Dendritic cell treated with granulocyte-macrophage colony-stimulating factor and Interleukin-4, amounts not matched to agents 40 ng/mL and 50 ng/mL, for 4 days (primary cell): ENCODE measurements at regions not wholly inside any gene's neighbourhood (a gene's known extent, or its start where the extent isn't known, plus 50 kb on each side); places are given as distances from the start of the nearest gene placed in this dataset.
"Not testable (repeated sequence)": the region's sequence is repeated elsewhere in the genome, so short reads cannot be mapped to it uniquely, and the experiment has no call there.

Source experiments
- H3K27ac Mint-ChIP-seq: one replicate; pipeline ENCODE4 v1.8.0; 2022; ENCODE audit warnings: mild to moderate bottlenecking, mixed read lengths
- H3K27me3 Mint-ChIP-seq: one replicate; pipeline ENCODE4 v1.8.0; 2022; ENCODE audit warnings: mild to moderate bottlenecking, mixed read lengths
- H3K36me3 Mint-ChIP-seq: one replicate; pipeline ENCODE4 v1.8.0; 2022; ENCODE audit warnings: low read depth, mixed read lengths
- H3K4me1 Mint-ChIP-seq: one replicate; pipeline ENCODE4 v1.8.0; 2022; ENCODE audit warnings: low read depth, mixed read lengths
- H3K4me3 Mint-ChIP-seq: one replicate; pipeline ENCODE4 v1.8.0; 2022; ENCODE audit warnings: mild to moderate bottlenecking, moderate library complexity, mixed read lengths
- H3K9me3 Mint-ChIP-seq: one replicate; pipeline ENCODE4 v1.8.0; 2022; ENCODE audit warnings: mixed read lengths
- intact Hi-C: fragments of 100-400 bp; cut with micrococcal nuclease; formaldehyde crosslinking; loops from one replicate; pipeline ENCODE4 v1.15.0; 2022

GRCh38 chr3:69658514-69659140 lies 80.6 kb upstream of the MITF start:
- Mint-ChIP-seq H3K27me3 (no peaks in the 10 kb centered on the region), H3K4me1 (no peaks in the 10 kb centered on the region), H3K27ac (no peak overlapping the region), H3K4me3 (no peak overlapping the region), H3K9me3 (no peaks in the 10 kb centered on the region), H3K36me3 (no peaks in the 10 kb centered on the region)
- intact Hi-C loops, result no loop called here

GRCh38 chr3:69657030-69657429 lies 82.2 kb upstream of the MITF start:
- H3K9me3 Mint-ChIP-seq, H3K36me3 Mint-ChIP-seq, H3K4me3 Mint-ChIP-seq, H3K4me1 Mint-ChIP-seq, H3K27me3 Mint-ChIP-seq, intact Hi-C loops, H3K27ac Mint-ChIP-seq: not testable (repeated sequence)

- peaks cover 21% of the 10 kb centered on the region for H3K4me1 Mint-ChIP-seq
- no peaks in the 10 kb centered on the region for H3K9me3 Mint-ChIP-seq
- intact Hi-C loops, result no loop called here
- no peak overlapping the region for H3K27ac Mint-ChIP-seq
- no peaks in the 10 kb centered on the region for H3K27me3 Mint-ChIP-seq
- no peaks in the 10 kb centered on the region for H3K36me3 Mint-ChIP-seq
- H3K4me3 Mint-ChIP-seq, result no peak overlapping the region
Observed at GRCh38 chr3:69651765-69652164, 87.5 kb upstream of the MITF start.

- H3K36me3 Mint-ChIP-seq, result no peaks in the 10 kb centered on the region
- H3K27ac Mint-ChIP-seq, result no peak overlapping the region
- no peak overlapping the region for H3K4me3 Mint-ChIP-seq
- intact Hi-C loops, result no loop called here
- no peaks in the 10 kb centered on the region for H3K9me3 Mint-ChIP-seq
- H3K4me1 Mint-ChIP-seq, result peaks cover 21% of the 10 kb centered on the region
- H3K27me3 Mint-ChIP-seq, result no peaks in the 10 kb centered on the region
Observed at GRCh38 chr3:69650066-69650419, 89.2 kb upstream of the MITF start.

GRCh38 chr3:69649120-69650065 lies 89.9 kb upstream of the MITF start:
- Mint-ChIP-seq H3K27ac (no peak overlapping the region), H3K4me1 (peaks cover 21% of the 10 kb centered on the region), H3K9me3 (no peaks in the 10 kb centered on the region), H3K36me3 (no peaks in the 10 kb centered on the region), H3K27me3 (no peaks in the 10 kb centered on the region), H3K4me3 (no peak overlapping the region)
- intact Hi-C loops, result no loop called here

GRCh38 chr3:69648126-69648525 lies 91.1 kb upstream of the MITF start:
- Mint-ChIP-seq H3K36me3 (no peaks in the 10 kb centered on the region), H3K9me3 (no peaks in the 10 kb centered on the region), H3K4me1 (peaks cover 21% of the 10 kb centered on the region), H3K27me3 (no peaks in the 10 kb centered on the region), H3K27ac (no peak overlapping the region), H3K4me3 (no peak overlapping the region)
- intact Hi-C loops, result no loop called here

- Mint-ChIP-seq H3K27me3 (no peaks in the 10 kb centered on the region), H3K36me3 (no peaks in the 10 kb centered on the region), H3K4me3 (no peak overlapping the region), H3K4me1 (peaks cover 21% of the 10 kb centered on the region), H3K27ac (no peak overlapping the region), H3K9me3 (no peaks in the 10 kb centered on the region)
- intact Hi-C loops, result no loop called here
Observed at GRCh38 chr3:69647511-69648110, 91.7 kb upstream of the MITF start.

GRCh38 chr3:69647081-69647480 lies 92.2 kb upstream of the MITF start:
- Mint-ChIP-seq H3K4me3 (no peak overlapping the region), H3K36me3 (no peaks in the 10 kb centered on the region), H3K4me1 (peaks cover 21% of the 10 kb centered on the region), H3K9me3 (no peaks in the 10 kb centered on the region), H3K27ac (no peak overlapping the region), H3K27me3 (no peaks in the 10 kb centered on the region)
- intact Hi-C loops, result no loop called here

GRCh38 chr3:69646287-69647067 lies 92.8 kb upstream of the MITF start:
- intact Hi-C loops, result no loop called here
- Mint-ChIP-seq H3K9me3 (no peaks in the 10 kb centered on the region), H3K36me3 (no peaks in the 10 kb centered on the region), H3K27ac (no peak overlapping the region), H3K4me3 (no peak overlapping the region), H3K4me1 (peaks cover 21% of the 10 kb centered on the region), H3K27me3 (no peaks in the 10 kb centered on the region)

GRCh38 chr3:69642606-69643005 lies 96.7 kb upstream of the MITF start:
- no peaks in the 10 kb centered on the region for H3K9me3 Mint-ChIP-seq

GRCh38 chr3:69639851-69640250 lies 99.4 kb upstream of the MITF start:
- no peaks in the 10 kb centered on the region for H3K27me3 Mint-ChIP-seq
- no peaks in the 10 kb centered on the region for H3K9me3 Mint-ChIP-seq
- intact Hi-C loops, result no loop called here
- H3K4me1 Mint-ChIP-seq, result no peaks in the 10 kb centered on the region
- no peak overlapping the region for H3K4me3 Mint-ChIP-seq
- H3K27ac Mint-ChIP-seq, result no peak overlapping the region
- H3K36me3 Mint-ChIP-seq, result no peaks in the 10 kb centered on the region

More at GRCh38 chr3:69642606-69643005, 96.7 kb upstream of the MITF start:
- Mint-ChIP-seq H3K27me3 (no peaks in the 10 kb centered on the region), H3K27ac (no peak overlapping the region), H3K36me3 (no peaks in the 10 kb centered on the region), H3K4me1 (peaks cover under 1% of the 10 kb centered on the region), H3K4me3 (no peak overlapping the region)
- intact Hi-C loops, result no loop called here

GRCh38 chr3:69628951-69629350 lies 110.3 kb upstream of the MITF start:
- Mint-ChIP-seq H3K36me3 (no peaks in the 10 kb centered on the region), H3K4me1 (no peaks in the 10 kb centered on the region), H3K4me3 (no peak overlapping the region), H3K27ac (no peak overlapping the region), H3K27me3 (no peaks in the 10 kb centered on the region), H3K9me3 (peaks cover 31% of the 10 kb centered on the region)
- intact Hi-C loops, result no loop called here

GRCh38 chr3:69613286-69613685 lies 126.0 kb upstream of the MITF start:
- H3K9me3 Mint-ChIP-seq, result peaks cover 30% of the 10 kb centered on the region
- H3K27me3 Mint-ChIP-seq, result peaks cover 3% of the 10 kb centered on the region
- no peak overlapping the region for H3K27ac Mint-ChIP-seq
- H3K4me1 Mint-ChIP-seq, result no peaks in the 10 kb centered on the region
- no peak overlapping the region for H3K4me3 Mint-ChIP-seq
- H3K36me3 Mint-ChIP-seq, result no peaks in the 10 kb centered on the region
- intact Hi-C loops, result no loop called here

GRCh38 chr3:69612791-69613190 lies 126.5 kb upstream of the MITF start:
- peaks cover 29% of the 10 kb centered on the region for H3K9me3 Mint-ChIP-seq
- H3K4me1 Mint-ChIP-seq, result no peaks in the 10 kb centered on the region
- no peaks in the 10 kb centered on the region for H3K36me3 Mint-ChIP-seq
- H3K27me3 Mint-ChIP-seq, result peaks cover 3% of the 10 kb centered on the region
- no peak overlapping the region for H3K27ac Mint-ChIP-seq
- intact Hi-C loops, result no loop called here
- no peak overlapping the region for H3K4me3 Mint-ChIP-seq
